ENCODE measurements at regions not wholly inside any gene's neighbourhood (a gene's known extent, or its start where the extent isn't known, plus 50 kb on each side); places are given as distances from the start of the nearest gene placed in this dataset.
A peak's percentile ranks its signal among the peaks of the same experiment; 100 is the strongest.

GRCh38 chr1:9179463-9180110 lies 50.7 kb upstream of the GPR157 start:
- peak; percentile 59 to 89 (median 77) for DNase-seq

GRCh38 chr1:9180111-9180819 lies 51.4 kb upstream of the GPR157 start:
- DNase-seq, result peak; percentile 84 to 92 (median 87)

GRCh38 chr1:9181176-9181906 lies 52.4 kb upstream of the GPR157 start:
- DNase-seq, result peak; percentile 72 to 90 (median 78)

GRCh38 chr1:9181990-9182783 lies 52.4 kb upstream of the H6PD start:
- DNase-seq, result peak; percentile 60 to 86 (median 67)

- DNase-seq, result peak; percentile 31 to 63 (median 36)
These were observed 51.8 kb upstream of the H6PD start for GRCh38 chr1:9182784-9183257.

GRCh38 chr1:9183441-9183840 lies 51.1 kb upstream of the H6PD start:
- no peak for DNase-seq

GRCh38 chr1:9183898-9184297 lies 50.7 kb upstream of the H6PD start:
- DNase-seq, result peak in 1 of 3 donors; percentile 29

- no peak for DNase-seq
These were observed 49.8 kb upstream of the H6PD start for GRCh38 chr1:9184749-9185148.

All from suppressor macrophage treated with lipopolysaccharide for 1 hour (primary cell).